Limb (tissue), 2 donors: ENCODE measurements at regions not wholly inside any gene's neighbourhood (a gene's known extent, or its start where the extent isn't known, plus 50 kb on each side); places are given as distances from the start of the nearest gene placed in this dataset.
"Not testable (repeated sequence)": the region's sequence is repeated elsewhere in the genome, so short reads cannot be mapped to it uniquely, and the experiment has no call there.

Experiments
- DNase-seq, 2 donors: peaks; one replicate each; pipeline ENCODE4 v3.0.0-alpha.2; 2016; ENCODE audit errors: extremely low spot score in 2 of 2

DNA sequence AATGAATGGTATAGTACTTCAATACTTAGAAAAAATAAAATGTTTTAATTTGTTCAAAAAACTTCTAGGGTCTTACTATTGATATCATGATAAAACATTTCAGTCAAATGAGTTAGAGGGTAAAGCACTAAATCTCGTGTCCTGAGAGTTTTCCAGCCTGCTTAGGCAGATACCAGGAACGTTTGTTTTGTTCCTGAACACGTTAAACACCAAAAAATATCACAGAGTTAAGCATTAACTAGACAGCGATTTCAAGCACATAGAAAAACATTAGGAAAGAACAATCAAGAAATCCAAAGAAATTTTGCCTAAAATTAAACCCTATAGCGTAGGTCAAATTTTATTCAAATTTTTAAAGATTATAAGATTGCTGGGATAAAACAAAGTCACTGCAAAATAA lies 204.6 kb upstream of the AGR3 start:
- no peak for DNase-seq

DNA sequence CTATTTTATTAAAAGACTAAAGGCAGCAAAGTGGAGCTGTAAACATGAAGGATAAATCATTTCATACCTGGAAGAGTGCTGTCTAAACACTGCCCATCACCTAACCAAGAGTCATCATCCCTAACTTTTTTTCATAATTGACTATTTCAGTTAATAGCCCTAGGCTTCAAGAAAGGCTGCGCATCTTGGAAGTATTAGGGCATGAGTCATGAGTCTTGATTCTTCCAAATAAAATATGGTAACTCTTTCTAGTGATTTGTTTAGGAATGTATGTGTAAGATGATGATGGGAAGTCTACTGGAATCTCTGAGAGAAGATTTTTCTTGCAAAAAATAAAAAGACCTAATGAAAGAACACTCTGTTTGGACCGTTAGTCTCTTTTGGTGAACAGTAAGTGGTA lies 207.7 kb upstream of the AHR start:
- no peak for DNase-seq

DNA sequence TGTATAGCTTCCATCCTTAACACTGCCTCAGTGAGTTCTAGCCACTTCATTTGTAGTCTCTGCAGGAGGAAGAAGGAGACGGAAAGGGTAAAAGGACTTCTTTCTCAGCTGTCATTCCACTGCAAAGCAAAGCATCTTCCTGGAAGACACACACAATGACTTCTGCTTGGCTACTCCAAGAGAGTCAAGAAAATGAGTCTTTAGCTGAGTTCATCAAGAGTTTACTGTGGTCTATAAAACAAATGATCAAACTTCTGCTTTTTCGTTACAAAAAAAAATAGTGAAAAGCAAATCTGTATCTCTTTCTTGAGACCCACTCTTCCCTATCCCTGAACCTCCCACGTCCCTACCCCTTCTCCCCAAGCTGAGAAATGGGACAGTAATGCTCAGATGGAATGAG lies 205.0 kb upstream of the AHR start:
- DNase-seq: no peak

DNA sequence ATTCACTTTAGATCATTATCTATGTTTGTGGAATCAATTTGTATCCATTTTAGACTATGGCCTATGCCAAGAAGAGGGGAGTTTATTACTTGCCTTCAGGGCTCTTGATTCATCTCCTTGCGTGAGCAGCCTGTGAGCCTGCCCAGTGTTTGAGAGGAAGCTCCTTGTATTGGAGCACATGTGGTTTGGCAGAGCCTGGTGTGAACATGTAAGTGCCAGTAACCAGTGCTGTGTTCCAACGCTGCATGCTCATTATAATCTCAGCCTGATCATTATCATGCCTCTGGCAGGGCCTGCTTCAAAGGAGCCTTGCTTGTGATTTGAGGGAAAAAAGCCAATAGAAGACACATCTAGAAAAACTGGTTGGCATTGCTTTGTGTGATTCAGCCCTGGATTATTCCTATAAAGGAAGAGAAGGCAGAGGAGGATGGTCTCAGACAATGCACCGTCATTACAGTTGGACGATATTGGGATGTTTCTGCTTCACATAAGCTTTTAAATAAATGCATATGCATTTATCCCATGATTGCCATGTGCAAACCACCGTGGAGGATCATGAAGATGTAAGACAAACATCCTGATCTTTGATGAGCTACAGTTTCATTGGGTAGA lies 203.4 kb upstream of the AHR start:
- no peak for DNase-seq

DNA sequence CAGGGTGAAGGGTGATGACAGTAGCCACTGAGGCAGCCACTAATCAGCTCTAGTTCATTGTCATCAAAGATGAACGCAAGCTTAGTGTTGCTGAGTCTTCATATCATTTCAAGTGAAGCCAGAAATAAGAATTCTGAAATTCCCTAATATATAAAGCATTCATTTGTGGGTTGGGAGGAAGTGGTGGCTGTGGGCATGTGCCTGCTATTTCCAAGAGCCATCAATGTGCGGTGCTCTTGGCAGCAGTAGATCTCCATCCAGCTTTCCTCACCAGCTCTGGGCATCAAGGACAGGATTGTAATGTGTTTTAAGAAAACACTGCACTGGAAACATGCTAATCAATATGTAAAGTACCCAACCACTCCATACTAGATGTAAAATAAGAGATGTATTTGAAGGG lies 202.5 kb upstream of the AHR start:
- no peak for DNase-seq

DNA sequence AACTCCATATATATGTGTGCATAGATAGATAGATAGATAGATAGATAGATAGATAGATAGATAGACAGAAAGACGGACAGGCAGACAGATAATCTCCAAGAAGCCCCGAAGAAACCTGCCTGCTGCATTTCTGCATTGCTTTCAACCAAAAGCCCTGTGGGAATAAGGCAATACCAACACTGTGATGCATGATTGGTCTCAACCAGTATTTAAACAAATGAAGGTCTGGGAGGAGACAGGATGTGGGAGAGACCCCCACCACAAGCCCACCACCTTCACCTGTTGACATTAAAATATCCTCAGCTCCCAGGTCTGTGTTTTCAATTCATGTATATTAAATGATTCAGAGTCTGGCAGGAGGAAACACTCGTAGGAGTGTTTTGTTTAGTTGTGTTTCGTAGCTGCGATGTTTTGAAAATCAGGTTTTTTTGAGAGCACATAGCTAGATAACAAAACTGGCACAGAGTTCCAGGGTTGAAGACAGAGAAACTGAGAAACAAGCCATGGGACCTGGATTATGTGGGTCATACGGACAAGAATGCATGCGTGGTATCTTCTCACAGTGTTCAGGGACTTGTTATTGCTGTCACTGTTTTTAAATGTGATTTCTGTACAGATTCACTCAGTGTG lies 200.7 kb upstream of the AHR start:
- DNase-seq: no peak

DNA sequence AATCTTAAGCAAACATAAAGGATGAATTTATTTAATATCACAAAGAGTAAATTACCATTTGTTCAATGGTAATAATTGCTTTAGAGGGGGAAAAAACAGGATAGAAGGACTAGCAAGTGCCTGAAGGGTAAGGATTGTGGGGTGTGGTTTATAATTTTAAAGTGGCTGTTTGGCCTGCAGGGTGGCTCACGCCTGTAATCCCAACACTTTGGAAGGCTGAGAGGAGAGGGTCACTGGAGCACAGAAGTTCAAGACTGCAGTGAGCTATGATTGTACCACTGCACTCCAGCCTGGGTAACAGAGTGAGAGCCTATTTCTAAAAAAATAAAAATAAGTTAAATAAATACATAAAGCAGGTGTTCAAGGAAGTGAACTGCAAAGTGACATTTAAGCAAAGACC lies 199.9 kb upstream of the AHR start:
- DNase-seq: no peak

DNA sequence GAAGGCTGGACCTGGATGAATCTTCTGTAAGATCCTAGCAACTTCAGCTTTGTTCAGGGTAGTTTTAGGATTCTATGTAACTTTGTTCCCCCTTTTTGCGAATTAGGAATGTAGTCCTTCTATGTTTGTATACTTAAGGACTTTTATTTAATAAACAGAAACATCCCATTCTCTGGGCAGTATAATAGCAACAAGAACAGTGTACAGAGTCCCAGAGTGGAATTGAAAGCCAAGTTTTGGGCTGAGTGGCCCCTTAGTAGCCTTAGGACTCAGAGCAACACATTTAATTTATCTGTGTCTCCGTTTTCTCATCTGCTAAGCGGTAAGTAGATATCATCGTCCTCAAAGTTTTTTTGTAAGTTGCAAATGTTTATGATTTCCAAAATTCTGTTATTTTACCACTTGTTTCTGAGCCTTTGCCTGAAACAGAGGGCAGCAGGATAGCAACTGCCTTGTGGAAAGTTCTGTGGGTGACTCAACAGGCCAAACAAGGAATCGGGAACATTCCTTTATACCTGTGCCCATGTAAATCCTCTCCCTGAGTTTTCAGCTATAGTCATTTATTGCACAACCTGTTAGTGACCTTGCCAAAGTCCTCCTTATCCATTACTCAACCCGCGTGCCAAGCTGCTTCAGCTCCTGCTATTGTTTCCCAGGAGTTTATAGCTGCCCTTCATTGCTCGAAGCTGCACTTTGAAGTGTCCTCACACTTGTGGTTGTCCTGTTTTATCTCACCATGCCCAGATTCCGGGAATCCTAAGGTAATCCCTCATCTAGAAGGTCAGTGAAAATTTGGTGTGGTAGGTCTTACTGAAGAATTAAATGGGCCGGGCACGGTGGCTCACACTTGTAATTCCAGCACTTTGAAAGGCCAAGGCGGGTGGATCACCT lies 199.1 kb upstream of the AHR start:
- DNase-seq: no peak

DNA sequence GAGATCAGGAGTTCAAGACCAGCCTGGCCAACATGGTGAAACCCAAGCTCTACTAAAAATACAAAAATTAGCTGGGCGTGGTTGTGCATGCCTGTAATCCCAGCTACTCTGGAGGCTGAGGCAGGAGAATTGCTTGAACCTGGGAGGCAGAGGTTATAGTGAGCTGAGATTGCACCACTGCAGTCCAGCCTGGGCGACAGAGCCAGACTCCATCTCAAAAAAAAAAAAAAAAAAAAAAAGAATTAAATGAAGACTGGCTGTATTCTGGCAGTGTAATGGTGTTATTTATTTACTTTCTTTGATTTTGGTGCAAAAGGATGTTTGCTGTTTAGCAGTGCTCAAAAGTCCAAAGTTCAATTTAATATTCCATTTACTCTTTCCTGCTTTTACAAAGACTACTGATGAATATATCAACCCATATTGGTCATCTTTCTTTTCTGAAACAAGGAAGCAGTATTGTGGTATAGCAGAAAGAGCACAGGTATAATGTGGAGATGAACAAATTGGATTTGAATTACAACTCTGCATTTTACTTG lies 198.4 kb upstream of the AHR start:
- not testable (repeated sequence) for DNase-seq

DNA sequence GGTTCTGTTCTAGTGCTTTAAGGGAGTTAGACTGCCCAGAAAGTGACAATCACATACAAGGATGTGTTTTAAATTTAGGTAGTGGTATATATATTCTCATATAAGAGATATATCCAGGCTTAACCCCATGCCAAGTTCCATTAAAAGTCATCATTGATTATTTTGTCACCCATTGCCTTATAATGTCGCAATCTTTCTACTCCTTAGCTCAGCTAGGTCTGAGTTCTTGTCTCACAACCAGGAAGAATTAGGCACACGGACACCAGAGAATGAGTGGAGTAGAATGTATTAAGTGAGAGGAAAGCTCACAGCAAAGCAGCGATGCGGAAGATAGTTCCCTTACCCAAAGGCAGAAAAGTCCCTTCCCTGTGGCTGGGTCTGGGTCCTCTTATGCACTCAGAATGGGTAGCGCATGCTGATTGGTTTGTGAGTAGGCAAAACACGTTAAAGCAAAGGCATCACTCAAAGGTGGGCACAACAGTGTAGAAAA lies 197.2 kb upstream of the AHR start:
- no peak for DNase-seq

DNA sequence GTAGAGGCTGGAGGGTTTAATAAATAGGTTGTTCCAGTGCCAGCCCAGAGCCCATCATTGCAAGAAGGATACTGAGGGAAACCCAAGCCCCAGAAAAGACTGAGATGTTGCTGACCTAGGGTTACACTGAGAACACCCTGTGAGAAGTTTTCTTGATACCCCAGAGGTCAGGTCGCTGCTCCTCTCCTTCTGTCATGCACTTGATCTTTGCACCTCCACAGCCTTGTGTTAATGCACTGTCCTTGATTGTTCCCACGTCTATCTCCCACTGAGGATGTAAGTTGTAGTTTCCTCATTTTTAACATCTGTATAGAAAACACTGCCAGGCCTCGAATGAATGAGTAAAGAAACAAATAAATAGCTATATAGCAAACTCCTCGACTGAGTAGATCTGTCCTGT lies 195.3 kb upstream of the AHR start:
- DNase-seq: no peak

DNA sequence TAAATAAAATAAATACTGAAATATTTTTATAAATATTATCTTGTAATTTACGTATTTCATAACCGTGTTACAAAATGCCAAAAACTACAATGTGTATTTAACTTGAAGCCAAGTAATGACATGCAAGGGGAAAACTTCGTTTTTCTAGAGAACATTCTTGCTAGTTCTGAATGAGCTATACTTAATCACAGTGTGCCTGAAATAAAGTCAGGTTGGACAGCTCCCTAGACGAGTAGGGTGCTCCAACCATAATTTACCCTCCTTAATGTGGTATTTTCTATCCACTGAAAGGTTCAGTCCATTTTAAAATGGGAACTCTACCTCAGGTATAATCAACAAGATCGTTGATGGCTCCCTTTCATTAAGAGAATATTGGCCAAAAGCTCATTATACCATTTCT lies 194.5 kb upstream of the AHR start:
- DNase-seq: no peak

DNA sequence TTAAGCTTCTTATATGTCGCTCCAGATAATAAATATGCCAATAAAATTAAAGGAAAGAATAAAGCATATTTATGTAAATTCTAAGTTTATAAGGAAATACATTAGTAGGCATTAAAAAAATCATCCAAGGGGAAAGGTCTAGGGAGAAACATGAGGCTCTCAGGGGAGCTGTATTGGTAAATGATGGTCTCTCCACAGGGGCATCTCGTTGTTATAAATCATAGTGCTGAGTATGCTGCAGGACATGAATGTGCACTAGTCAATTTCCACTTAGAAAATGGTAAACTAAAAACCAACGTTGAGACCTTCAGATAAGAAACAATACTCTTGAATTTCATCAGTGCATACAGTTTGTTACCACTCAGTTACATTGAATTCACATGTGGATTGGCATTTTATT lies 194.0 kb upstream of the AHR start:
- DNase-seq: no peak

DNA sequence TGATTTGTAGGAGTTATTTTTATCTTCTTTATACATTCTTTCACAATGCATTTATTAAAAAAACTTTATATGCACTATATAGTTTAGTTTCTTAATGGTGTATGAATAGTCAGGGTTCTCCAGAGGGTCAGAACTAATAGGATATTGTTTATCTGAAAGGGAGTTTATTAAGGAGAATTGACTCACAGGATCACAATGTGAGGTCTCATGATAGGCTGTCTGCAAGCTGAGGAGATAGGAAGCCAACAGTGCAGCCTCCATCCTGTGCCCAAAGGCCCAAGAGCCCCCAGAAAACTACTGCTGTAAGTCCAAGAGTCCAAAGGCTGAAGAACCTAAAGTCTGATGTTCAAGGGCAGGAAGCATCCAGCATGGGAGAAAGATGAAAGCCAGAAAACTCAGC lies 192.8 kb upstream of the AHR start:
- DNase-seq: no peak

DNA sequence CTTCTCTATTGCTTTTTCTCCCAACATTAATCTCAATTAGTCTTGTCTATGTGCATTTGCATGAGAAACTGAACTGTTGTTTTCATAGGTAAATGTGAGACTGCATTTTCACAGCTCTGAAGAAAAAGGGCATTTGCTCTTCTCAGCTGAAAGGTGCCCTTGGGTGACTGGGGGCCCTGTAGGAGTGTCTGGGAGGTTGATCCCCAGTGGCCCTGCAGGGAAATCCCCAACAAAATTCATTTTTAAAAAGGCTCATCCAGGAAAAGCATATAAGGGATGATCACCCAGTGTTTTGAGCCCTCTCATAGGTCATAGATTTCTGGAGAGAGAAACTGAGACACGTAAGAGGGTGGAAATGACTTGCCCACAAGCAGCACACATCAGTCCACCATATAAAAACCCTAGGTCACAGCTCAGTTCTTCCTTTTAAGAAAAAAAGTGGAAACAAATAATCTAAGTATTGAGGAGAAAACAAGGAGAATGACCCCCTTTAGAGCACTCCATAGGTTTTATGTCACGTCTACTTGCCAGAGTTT lies 190.3 kb upstream of the AHR start:
- no peak for DNase-seq

DNA sequence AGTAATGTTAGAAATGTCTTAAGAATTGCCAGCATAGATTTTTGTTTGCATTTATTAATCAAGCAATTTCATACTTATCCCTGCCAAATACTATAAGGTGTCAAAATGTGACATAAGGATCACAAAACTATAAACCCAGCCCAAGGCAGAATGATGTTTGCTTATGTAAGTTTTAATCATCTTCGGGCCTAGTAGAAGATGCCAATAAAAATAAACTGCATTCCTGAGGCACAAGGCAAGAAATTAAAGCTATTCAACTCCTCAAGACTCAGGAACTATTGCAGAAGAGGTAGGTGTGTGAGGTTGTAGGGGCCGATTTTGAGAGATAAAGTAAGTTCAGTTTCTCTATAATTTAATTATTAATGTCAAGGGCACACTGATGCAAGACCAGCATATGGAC lies 189.4 kb upstream of the AHR start:
- DNase-seq: no peak

DNA sequence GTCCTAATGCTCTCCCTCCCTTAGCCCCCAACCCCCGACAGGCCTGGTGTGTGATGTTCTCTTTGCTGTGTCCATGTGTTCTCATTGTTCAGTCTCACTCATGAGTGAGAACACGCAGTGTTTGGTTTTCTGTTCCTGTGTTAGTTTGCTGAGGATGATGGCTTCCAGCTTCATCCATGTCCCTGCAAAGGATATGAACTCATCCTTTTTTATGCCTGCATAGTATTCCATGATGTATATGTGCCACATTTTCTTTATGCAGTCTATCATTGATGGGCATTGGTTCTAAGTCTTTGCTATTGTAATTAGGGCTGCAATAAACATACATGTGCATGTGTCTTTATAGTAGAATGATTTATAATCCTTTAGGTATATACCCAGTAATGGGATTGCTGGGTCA lies 184.7 kb upstream of the AHR start:
- DNase-seq: not testable (repeated sequence)

DNA sequence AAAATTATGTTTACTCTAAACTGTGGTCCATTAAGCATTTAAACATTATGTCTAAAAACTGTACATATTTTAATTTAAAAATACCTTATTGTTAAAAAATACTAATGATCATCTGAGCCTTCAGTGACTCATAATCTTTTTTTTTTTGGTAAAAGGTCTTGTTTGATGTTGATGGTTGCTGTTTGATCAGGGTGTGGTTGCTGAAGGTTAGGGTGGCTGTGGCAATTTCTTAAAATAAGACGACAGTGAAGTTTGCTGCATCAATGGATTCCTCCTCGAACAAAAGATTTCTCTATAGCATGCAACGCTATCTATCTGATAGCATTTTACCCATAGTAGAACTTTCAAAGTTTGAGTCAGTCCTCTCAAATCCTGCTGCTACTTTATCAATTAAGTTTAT lies 180.0 kb upstream of the AHR start:
- no peak for DNase-seq

DNA sequence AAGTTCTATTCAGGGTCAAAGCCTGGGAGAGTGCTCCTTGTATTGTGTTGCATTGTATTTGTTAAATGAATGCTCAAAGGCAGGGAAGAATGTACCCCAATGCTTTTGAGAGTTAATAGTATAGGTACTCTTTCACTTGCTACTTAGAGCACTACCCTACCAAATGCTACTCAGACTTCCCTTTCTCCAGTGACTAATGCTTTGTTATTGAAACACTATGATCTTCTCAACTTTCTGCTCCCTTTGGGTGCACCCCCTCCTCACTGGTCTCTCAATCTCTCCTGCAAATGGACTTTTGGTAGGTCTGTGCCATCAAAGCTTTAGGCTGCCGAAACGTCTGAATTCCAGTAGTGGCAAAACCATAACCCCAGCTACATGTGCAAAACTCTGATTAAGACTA lies 177.7 kb upstream of the AHR start:
- no peak for DNase-seq

DNA sequence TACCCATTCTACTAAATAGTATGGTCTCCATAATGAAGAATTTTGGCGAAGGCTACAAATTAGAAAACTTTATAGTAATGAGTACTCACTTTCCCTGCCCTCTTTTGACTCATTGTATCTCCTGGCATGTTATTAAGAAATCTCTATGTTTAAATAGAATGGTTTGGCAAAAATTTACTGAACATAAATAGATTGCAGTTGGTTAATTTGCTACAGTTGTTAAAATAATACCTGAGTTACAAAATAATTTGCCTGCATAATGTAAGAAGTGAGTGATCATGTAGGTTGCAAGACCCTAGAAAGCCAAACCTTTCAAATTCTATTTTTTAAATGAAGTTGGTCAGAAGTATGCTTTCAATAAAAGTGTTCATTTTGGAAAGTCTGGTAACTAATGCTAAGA lies 176.8 kb upstream of the AHR start:
- DNase-seq: no peak

DNA sequence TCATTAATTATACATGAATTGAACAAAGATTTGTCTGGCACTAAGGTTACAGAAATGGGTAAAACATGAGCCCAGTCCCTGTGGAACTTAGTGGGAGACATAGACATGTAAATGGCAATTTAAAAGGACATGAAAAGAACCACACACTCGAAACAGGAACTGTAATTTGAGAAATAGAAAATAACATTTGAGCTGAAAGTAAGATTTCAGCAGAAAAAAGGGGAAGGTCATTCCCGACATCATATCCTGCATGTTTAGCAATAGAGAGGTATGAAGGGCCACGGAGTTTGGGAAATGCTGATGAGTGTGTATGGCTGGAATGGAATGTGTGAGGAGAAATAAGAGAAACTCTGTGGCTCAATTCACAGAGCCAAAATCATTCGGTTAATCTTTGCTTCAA lies 175.4 kb upstream of the AHR start:
- DNase-seq: no peak
